HEK293T (cell line): ENCODE measurements at regions not wholly inside any gene's neighbourhood (a gene's known extent, or its start where the extent isn't known, plus 50 kb on each side); places are given as distances from the start of the nearest gene placed in this dataset.

Experiments used
- CTCF ChIA-PET: fragments of 350-600 bp; formaldehyde crosslinking; extraction: SDS; loops from one replicate; lab custom pipeline; 2021; ENCODE audit warnings: antibody characterized with exemption, inconsistent platforms; lab: Yijun Ruan, JAX
- POLR2A ChIA-PET: fragments of 350-600 bp; formaldehyde crosslinking; extraction: SDS; loops from one replicate; lab custom pipeline; 2020; ENCODE audit warnings: antibody characterized with exemption, inconsistent platforms; lab: Yijun Ruan, JAX
- DNase-seq: peaks from one replicate; pipeline ENCODE4 v3.0.0; 2012; ENCODE audit warnings: mixed read lengths; ENCODE audit errors: extremely low spot score
- ARNT ChIP-seq: fragments of 450-650 bp; IDR thresholded peaks from 2 replicates; pipeline ENCODE4 v1.6.1; 2017; ENCODE audit warnings: mild to moderate bottlenecking
- BHLHE40 ChIP-seq: fragments of 450-650 bp; IDR thresholded peaks from 2 replicates; pipeline ENCODE4 v1.6.1; 2016; ENCODE audit warnings: mild to moderate bottlenecking, moderate library complexity, borderline replicate concordance
- CTBP1 ChIP-seq: fragments of 450-650 bp; IDR thresholded peaks from 2 replicates; pipeline ENCODE4 v1.6.1; 2016; ENCODE audit warnings: borderline replicate concordance
- ELF4 ChIP-seq: fragments of 450-650 bp; IDR thresholded peaks from 2 replicates; pipeline ENCODE4 v1.6.1; 2017; ENCODE audit warnings: antibody characterized with exemption
- FOXA1 ChIP-seq: fragments of 450-650 bp; IDR thresholded peaks from 2 replicates; pipeline ENCODE4 v1.6.1; 2016; ENCODE audit warnings: mild to moderate bottlenecking
- FOXK2 ChIP-seq: fragments of 450-650 bp; IDR thresholded peaks from 2 replicates; pipeline ENCODE4 v1.6.1; 2016; ENCODE audit warnings: mild to moderate bottlenecking
- FOXM1 ChIP-seq: fragments of 450-650 bp; IDR thresholded peaks from 2 replicates; pipeline ENCODE4 v1.6.1; 2017; ENCODE audit warnings: mild to moderate bottlenecking, borderline replicate concordance
- HDGF ChIP-seq: fragments of 450-650 bp; IDR thresholded peaks from 2 replicates; pipeline ENCODE4 v1.6.1; 2017; ENCODE audit warnings: antibody characterized with exemption, borderline replicate concordance
- L3MBTL2 ChIP-seq: fragments of 450-650 bp; conservative IDR thresholded peaks from 2 replicates; pipeline ENCODE4 v1.6.1; 2016; ENCODE audit warnings: mild to moderate bottlenecking
- LEF1 ChIP-seq: fragments of 450-650 bp; IDR thresholded peaks from 2 replicates; pipeline ENCODE4 v1.6.1; 2017; ENCODE audit warnings: mild to moderate bottlenecking, borderline replicate concordance
- NFRKB ChIP-seq: fragments of 450-650 bp; IDR thresholded peaks from 2 replicates; pipeline ENCODE4 v1.6.1; 2016; ENCODE audit warnings: mild to moderate bottlenecking, moderate library complexity
- SP1 ChIP-seq: fragments of 450-650 bp; IDR thresholded peaks from 2 replicates; pipeline ENCODE4 v1.6.1; 2017
- SUZ12 ChIP-seq: fragments of 450-650 bp; IDR thresholded peaks from 2 replicates; pipeline ENCODE4 v1.6.1; 2016; ENCODE audit warnings: mild to moderate bottlenecking
- TARDBP ChIP-seq: fragments of 450-650 bp; IDR thresholded peaks from 2 replicates; pipeline ENCODE4 v1.6.1; 2016
- ZNF384 ChIP-seq: fragments of 450-650 bp; IDR thresholded peaks from 2 replicates; pipeline ENCODE4 v1.6.1; 2016
- TF ChIP-seq, protein P1 (sequence below): fragments of 450-650 bp; IDR thresholded peaks from 2 replicates; pipeline ENCODE4 v1.6.1; 2016

DNA sequence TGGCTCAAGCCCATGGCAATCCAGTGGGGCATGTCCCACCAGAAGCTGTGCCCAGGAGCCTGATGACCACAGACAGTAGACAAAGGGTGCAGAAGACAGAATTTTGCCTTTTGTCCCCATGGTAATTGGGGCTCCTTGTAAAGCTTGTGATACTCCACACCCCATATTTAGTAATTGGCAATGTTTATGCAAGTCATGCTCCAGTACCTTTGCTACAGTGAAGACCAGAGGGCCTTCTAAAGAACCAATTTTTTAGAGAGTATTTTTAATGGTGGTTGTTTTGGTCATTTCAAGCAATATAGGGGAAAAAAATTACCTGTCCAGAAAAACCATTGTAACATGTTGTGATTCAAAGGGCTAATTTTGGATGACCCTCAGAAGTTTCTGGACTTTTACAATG is 194.8 kb downstream of the ANAPC1 start:
- ChIA-PET POLR2A (no interaction called here), CTCF (no interaction called here)
- no peak for DNase-seq
- TF ChIP-seq TARDBP (no peak), CTBP1 (no peak), ARNT (no peak), HDGF (no peak), FOXM1 (no peak), SUZ12 (no peak), BHLHE40 (no peak), LEF1 (no peak), ELF4 (no peak), SP1 (no peak), FOXK2 (no peak), FOXA1 (no peak), L3MBTL2 (no peak), ZNF384 (no peak), NFRKB (no peak)
- TF ChIP-seq, protein P1, sequence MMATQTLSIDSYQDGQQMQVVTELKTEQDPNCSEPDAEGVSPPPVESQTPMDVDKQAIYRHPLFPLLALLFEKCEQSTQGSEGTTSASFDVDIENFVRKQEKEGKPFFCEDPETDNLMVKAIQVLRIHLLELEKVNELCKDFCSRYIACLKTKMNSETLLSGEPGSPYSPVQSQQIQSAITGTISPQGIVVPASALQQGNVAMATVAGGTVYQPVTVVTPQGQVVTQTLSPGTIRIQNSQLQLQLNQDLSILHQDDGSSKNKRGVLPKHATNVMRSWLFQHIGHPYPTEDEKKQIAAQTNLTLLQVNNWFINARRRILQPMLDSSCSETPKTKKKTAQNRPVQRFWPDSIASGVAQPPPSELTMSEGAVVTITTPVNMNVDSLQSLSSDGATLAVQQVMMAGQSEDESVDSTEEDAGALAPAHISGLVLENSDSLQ, result no peak

DNA sequence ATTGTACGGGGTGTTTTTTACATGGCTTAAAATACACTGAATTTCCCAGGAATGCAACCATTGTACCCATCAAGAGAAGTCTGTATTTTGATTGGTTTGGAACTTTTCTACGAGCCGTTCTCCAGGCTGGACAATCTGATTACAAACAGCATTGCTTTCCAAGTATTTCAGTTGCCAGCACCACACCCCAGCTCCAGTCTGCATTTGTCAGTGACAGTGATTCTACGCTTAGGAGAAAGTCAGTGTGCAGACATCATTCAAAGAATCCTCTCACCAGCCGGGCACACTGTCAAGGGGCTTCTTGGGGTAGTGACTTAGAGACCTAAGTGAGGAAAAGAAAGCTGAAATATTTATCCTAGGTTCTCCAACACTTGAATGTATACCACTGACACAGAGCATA is 194.1 kb downstream of the ANAPC1 start:
- DNase-seq, result no peak
- TF ChIP-seq ARNT, result no peak
- no peak for TF ChIP-seq TARDBP
- TF ChIP-seq, protein P1, result no peak
- no peak for TF ChIP-seq ZNF384
- TF ChIP-seq LEF1, result no peak
- no peak for TF ChIP-seq FOXM1
- no peak for TF ChIP-seq FOXK2
- no peak for TF ChIP-seq HDGF
- no peak for TF ChIP-seq SP1
- no peak for TF ChIP-seq FOXA1
- TF ChIP-seq CTBP1, result no peak
- no peak for TF ChIP-seq SUZ12
- TF ChIP-seq BHLHE40, result no peak
- TF ChIP-seq L3MBTL2, result no peak
- no peak for TF ChIP-seq NFRKB
- ChIA-PET POLR2A (interaction anchor here (1.4 kb wide), 1 partner anchor 9 kb away, joined by 3 read pairs; no protein-coding TSS in a partner anchor), CTCF (no interaction called here)

DNA sequence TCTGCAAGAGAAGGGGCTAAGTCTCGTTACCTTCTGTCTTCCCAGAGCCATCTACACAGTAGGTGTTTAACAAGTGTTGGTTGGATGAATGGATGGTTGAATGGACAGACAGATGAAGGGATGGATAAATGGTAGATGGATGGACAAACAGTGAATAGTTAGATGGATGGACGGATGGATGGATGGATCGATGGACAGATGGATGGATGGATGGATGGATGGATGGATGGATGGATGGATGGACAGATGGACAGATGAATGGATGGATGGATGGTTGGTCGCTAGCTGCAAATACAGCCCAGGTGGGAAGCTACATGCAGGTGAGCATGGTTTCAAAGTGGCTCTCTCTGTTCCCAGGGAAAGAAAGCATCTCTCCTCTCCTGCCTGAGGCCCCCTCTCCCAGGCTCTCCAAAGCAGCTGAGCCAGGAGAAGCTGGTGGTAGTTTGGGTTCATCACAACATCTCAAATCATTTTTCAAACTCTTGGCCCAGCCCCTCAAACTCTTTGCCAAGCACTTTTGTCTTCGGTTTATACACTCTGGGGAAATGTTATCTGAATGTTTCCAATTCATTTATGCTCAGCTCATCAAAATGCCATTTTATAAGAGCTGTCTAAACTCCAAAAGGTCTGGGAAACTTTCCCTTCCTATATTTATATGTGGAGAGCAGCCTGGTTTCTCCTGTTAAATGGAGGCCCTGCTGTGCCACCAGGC is 192.7 kb downstream of the ANAPC1 start:
- CTCF ChIA-PET, result no interaction called here
- POLR2A ChIA-PET, result interaction anchor here (1.4 kb wide), 1 partner anchor 8 kb away, joined by 3 read pairs; no protein-coding TSS in a partner anchor
- TF ChIP-seq ARNT, result no peak
- TF ChIP-seq FOXK2, result no peak
- no peak for TF ChIP-seq ZNF384
- TF ChIP-seq ELF4, result no peak
- no peak for TF ChIP-seq NFRKB
- no peak for TF ChIP-seq FOXM1
- TF ChIP-seq BHLHE40, result no peak
- TF ChIP-seq TARDBP, result no peak
- no peak for TF ChIP-seq LEF1
- no peak for TF ChIP-seq FOXA1
- TF ChIP-seq, protein P1, result no peak
- no peak for TF ChIP-seq HDGF
- no peak for TF ChIP-seq L3MBTL2
- no peak for TF ChIP-seq SP1
- no peak for DNase-seq

DNA sequence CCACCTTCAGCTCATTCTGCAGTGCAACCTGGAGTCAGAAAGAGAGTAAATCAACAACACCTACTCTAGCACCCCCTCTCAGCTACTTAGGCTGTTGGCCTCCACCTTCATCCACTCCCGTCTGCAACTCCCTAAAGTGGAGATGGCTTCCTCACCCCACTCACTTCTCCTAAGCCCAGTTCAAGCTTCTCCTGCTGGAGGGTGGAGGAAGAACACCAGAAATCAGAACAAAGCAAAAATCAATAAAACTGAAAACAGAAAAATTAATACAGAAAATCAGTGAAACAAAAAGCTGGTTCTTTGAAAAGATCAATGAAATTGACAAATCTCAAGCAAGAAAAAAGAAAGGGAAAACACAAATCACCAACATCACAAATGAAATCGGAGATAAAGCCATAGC is 191.7 kb downstream of the ANAPC1 start:
- ChIA-PET CTCF (interaction anchor here (0.7 kb wide), 1 partner anchor 10 kb away, joined by 3 read pairs; no protein-coding TSS in a partner anchor), POLR2A (no interaction called here)
- DNase-seq, result no peak
- TF ChIP-seq FOXK2, result no peak
- TF ChIP-seq BHLHE40, result no peak
- TF ChIP-seq LEF1, result no peak
- no peak for TF ChIP-seq SP1
- no peak for TF ChIP-seq CTBP1
- no peak for TF ChIP-seq SUZ12
- TF ChIP-seq HDGF, result no peak
- TF ChIP-seq, protein P1, result no peak

DNA sequence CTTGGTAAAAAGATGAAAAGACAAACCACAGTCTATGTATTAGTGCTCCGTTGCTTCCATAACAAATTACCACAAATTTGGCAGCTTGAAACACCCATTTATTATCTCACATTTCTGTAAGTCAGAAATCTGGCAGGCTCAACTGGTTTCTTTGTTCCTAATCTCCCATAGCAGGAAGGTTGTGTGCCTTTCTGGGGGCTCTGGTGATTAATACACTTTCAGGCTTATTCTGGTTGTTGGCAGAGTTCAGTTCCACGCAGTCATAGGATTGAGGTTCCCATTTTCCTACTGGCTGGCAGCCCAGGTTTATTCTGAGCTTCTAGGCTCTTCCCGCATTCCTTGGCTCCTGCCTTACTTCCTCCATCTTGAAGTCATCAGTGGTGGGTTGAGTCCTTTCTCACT is 189.3 kb downstream of the ANAPC1 start:
- ChIA-PET POLR2A (no interaction called here), CTCF (no interaction called here)
- no peak for DNase-seq
- TF ChIP-seq BHLHE40, result no peak
- TF ChIP-seq, protein P1, result no peak
- TF ChIP-seq TARDBP, result no peak
- TF ChIP-seq ZNF384, result no peak
- no peak for TF ChIP-seq ELF4
- TF ChIP-seq ARNT, result no peak
- TF ChIP-seq LEF1, result no peak
- no peak for TF ChIP-seq NFRKB
- no peak for TF ChIP-seq SUZ12
- no peak for TF ChIP-seq SP1
- no peak for TF ChIP-seq FOXM1
- no peak for TF ChIP-seq HDGF
- TF ChIP-seq L3MBTL2, result no peak
